Cardiac fibroblast (primary cell): ENCODE measurements at regions not wholly inside any gene's neighbourhood (a gene's known extent, or its start where the extent isn't known, plus 50 kb on each side); places are given as distances from the start of the nearest gene placed in this dataset.
"Not testable (repeated sequence)": the region's sequence is repeated elsewhere in the genome, so short reads cannot be mapped to it uniquely, and the experiment has no call there.

Source experiments
- DNase-seq, 2 donors: peaks; one replicate each; pipeline versions ENCODE4 v3.0.0 to v3.0.0-alpha.2; 2010; ENCODE audit warnings: low read depth in 2 of 2
- H3K4me3 ChIP-seq, 2 donors: replicated peaks in 1 of 2; 1 replicate in 1 of 2; 2 replicates in 1 of 2; pipeline ENCODE4 v1.5.1; 2011; ENCODE audit warnings: low read depth in 2 of 2, low read length in 2 of 2, mild to moderate bottlenecking in 2 of 2, moderate library complexity in 1 of 2
- CTCF ChIP-seq: IDR thresholded peaks from one replicate; pipeline ENCODE4 v1.5.1; 2011; ENCODE audit warnings: low read depth, mild to moderate bottlenecking, low read length, inconsistent platforms

- no peak for TF ChIP-seq CTCF
- no peak overlapping the region for H3K4me3 ChIP-seq
- DNase-seq: no peak
These were observed 157.8 kb upstream of the GRK3 start for GRCh38 chr22:25406510-25407210.

- no peak for TF ChIP-seq CTCF
- no peak for DNase-seq
- H3K4me3 ChIP-seq: no peak overlapping the region
These were observed 157.1 kb upstream of the GRK3 start for GRCh38 chr22:25407226-25407858.

GRCh38 chr22:25407859-25408229 is 156.6 kb upstream of the GRK3 start:
- no peak for DNase-seq
- no peak for TF ChIP-seq CTCF
- no peak overlapping the region for H3K4me3 ChIP-seq

GRCh38 chr22:25409240-25409639 is 155.2 kb upstream of the GRK3 start:
- H3K4me3 ChIP-seq: no peak overlapping the region
- TF ChIP-seq CTCF: no peak
- DNase-seq: no peak

GRCh38 chr22:25410849-25411248 is 153.6 kb upstream of the GRK3 start:
- DNase-seq: no peak
- H3K4me3 ChIP-seq: no peak overlapping the region
- TF ChIP-seq CTCF: no peak

GRCh38 chr22:25413620-25414019 is 150.9 kb upstream of the GRK3 start:
- TF ChIP-seq CTCF: no peak
- H3K4me3 ChIP-seq: no peak overlapping the region
- no peak for DNase-seq

- not testable (repeated sequence) for H3K4me3 ChIP-seq, DNase-seq
These were observed 148.7 kb upstream of the GRK3 start for GRCh38 chr22:25415731-25416130.

- DNase-seq, H3K4me3 ChIP-seq: not testable (repeated sequence)
These were observed 146.6 kb upstream of the GRK3 start for GRCh38 chr22:25417826-25418225.
